DND-41 (cell line): ENCODE measurements at regions not wholly inside any gene's neighbourhood (a gene's known extent, or its start where the extent isn't known, plus 50 kb on each side); places are given as distances from the start of the nearest gene placed in this dataset.
"Not testable (repeated sequence)": the region's sequence is repeated elsewhere in the genome, so short reads cannot be mapped to it uniquely, and the experiment has no call there.

Source experiments
- EZH2 ChIP-seq: IDR thresholded peaks from 3 replicates; pipeline ENCODE4 v1.6.1; 2012; ENCODE audit warnings: borderline replicate concordance, low read depth, mild to moderate bottlenecking, moderate library complexity, low read length, inconsistent platforms; ENCODE audit not compliant: severe bottlenecking
- TF ChIP-seq, protein P1 (sequence below): IDR thresholded peaks from 2 replicates; pipeline ENCODE4 v1.5.1; 2012; ENCODE audit warnings: borderline replicate concordance, low read length, moderate library complexity, mild to moderate bottlenecking; ENCODE audit not compliant: poor library complexity, severe bottlenecking; ENCODE audit errors: extremely low read depth

DNA sequence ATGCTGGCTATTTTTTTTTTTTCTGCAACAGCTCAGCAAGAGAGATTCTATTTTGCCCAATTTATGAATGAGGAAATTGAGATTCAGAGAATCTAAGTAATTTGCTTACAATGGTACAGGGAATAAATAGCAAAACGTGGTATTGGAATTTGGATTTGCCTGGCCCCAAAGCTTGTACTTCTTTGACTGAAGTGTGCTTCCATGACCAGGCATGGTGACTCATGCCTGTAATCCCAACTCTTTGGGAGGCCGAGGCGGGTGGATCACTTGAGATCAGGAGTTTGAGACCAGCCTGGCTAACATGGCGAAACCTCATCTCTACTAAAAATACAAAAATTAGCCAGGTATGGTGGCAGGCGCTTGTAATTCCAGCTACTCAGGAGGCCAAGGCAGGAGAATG lies 591.1 kb downstream of the CSNK1G3 start:
- TF ChIP-seq, protein P1, sequence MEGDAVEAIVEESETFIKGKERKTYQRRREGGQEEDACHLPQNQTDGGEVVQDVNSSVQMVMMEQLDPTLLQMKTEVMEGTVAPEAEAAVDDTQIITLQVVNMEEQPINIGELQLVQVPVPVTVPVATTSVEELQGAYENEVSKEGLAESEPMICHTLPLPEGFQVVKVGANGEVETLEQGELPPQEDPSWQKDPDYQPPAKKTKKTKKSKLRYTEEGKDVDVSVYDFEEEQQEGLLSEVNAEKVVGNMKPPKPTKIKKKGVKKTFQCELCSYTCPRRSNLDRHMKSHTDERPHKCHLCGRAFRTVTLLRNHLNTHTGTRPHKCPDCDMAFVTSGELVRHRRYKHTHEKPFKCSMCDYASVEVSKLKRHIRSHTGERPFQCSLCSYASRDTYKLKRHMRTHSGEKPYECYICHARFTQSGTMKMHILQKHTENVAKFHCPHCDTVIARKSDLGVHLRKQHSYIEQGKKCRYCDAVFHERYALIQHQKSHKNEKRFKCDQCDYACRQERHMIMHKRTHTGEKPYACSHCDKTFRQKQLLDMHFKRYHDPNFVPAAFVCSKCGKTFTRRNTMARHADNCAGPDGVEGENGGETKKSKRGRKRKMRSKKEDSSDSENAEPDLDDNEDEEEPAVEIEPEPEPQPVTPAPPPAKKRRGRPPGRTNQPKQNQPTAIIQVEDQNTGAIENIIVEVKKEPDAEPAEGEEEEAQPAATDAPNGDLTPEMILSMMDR: not testable (repeated sequence)
- not testable (repeated sequence) for TF ChIP-seq EZH2
